Kidney epithelial cell (primary cell): ENCODE measurements at regions not wholly inside any gene's neighbourhood (a gene's known extent, or its start where the extent isn't known, plus 50 kb on each side); places are given as distances from the start of the nearest gene placed in this dataset.

Source experiments
- DNase-seq: peaks from one replicate; pipeline ENCODE4 v3.0.0-alpha.2; 2010; ENCODE audit warnings: low read depth
- H3K27me3 ChIP-seq: 2 replicates; pipeline ENCODE4 v1.6.0; 2011; ENCODE audit warnings: low read length; ENCODE audit not compliant: control insufficient read depth, insufficient read depth
- H3K36me3 ChIP-seq: 2 replicates; pipeline ENCODE4 v1.5.1; 2011; ENCODE audit warnings: low read length; ENCODE audit not compliant: control insufficient read depth, insufficient read depth
- H3K4me3 ChIP-seq: 2 replicates; pipeline ENCODE4 v1.5.1; 2011; ENCODE audit warnings: low read depth, mild to moderate bottlenecking, control low read depth, low read length
- CTCF ChIP-seq: IDR thresholded peaks from 2 replicates; pipeline ENCODE4 v1.5.1; 2011; ENCODE audit warnings: mild to moderate bottlenecking, moderate library complexity, low read length, control low read depth, inconsistent platforms; ENCODE audit not compliant: insufficient read depth, poor library complexity, severe bottlenecking

- H3K36me3 ChIP-seq = no peaks in the 10 kb centered on the region
- TF ChIP-seq CTCF = peak; percentile 82
- no peaks in the 10 kb centered on the region for H3K27me3 ChIP-seq
- no peak for DNase-seq
- no peak overlapping the region for H3K4me3 ChIP-seq
Measured at GRCh38 chr14:21978184-21978998, 304.8 kb upstream of the OR4E1 start.

DNA sequence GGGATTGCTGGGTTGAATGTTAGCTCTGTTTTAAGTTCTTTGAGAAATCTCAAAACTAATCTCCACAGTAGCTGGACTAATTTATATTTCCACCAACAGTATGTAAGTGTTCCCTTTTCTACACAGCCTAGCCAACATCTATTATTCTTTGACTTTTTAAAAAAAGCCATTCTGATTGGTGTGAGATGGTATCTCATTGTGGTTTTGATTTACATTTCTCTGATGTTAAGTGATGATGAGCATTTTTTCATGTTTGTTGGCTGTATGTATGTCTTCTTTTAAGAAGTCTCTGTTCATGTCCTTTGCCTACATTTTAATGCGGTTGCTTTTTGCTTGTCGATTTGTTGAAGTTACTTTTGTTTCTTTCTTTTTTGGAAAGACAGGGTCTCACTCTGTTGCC, 301.1 kb upstream of the OR4E1 start:
- Histone ChIP-seq H3K4me3 (no peak overlapping the region), H3K27me3 (no peaks in the 10 kb centered on the region), H3K36me3 (no peaks in the 10 kb centered on the region)
- no peak for DNase-seq
- no peak for TF ChIP-seq CTCF

DNA sequence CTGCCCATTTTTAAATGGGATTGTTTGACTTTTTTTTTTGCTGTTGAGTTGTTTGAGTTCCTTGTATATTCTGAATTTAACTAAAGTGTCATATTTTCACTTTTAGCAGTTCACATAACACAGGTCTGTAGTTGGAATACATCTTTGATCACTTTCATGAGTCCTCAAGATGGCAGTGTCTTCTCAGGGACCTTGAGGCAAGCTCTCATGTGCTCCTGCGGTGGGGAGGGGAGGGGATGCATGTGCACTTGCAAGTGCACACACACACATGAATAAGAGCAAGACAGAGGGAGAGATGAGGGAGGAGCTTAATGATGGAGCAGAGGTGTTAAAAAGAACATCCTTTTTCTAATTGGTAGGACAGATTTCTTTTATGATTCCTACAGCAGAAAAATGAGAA, 291.4 kb upstream of the OR4E1 start:
- Histone ChIP-seq H3K36me3 (no peaks in the 10 kb centered on the region), H3K4me3 (no peak overlapping the region), H3K27me3 (no peaks in the 10 kb centered on the region)
- TF ChIP-seq CTCF = no peak
- DNase-seq = no peak

GRCh38 chr14:21964180-21964579, 290.6 kb upstream of the OR4E1 start:
- Histone ChIP-seq H3K36me3 (no peaks in the 10 kb centered on the region), H3K4me3 (no peak overlapping the region), H3K27me3 (no peaks in the 10 kb centered on the region)
- DNase-seq = no peak
- TF ChIP-seq CTCF = no peak

DNA sequence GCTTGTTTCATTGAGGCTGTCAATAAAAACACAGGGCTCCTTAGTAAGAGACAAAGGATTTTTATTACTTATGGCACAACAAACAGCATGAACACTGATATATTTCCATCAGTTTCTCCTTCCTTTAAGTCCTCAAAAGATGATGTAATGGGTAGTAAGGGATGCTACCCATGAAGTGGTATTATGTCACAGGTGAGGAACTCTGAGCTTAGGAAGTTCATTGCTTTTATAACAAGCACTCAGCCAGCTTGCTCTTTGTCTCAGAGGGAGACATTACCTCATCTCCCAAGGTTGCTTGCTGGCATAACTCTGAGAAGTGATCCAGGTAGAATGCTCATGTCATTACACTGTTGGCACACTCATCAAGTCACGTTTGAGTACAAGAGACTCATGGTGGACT, 287.0 kb upstream of the OR4E1 start:
- no peak for DNase-seq
- Histone ChIP-seq H3K36me3 (no peaks in the 10 kb centered on the region), H3K4me3 (no peak overlapping the region), H3K27me3 (no peaks in the 10 kb centered on the region)
- no peak for TF ChIP-seq CTCF

DNA sequence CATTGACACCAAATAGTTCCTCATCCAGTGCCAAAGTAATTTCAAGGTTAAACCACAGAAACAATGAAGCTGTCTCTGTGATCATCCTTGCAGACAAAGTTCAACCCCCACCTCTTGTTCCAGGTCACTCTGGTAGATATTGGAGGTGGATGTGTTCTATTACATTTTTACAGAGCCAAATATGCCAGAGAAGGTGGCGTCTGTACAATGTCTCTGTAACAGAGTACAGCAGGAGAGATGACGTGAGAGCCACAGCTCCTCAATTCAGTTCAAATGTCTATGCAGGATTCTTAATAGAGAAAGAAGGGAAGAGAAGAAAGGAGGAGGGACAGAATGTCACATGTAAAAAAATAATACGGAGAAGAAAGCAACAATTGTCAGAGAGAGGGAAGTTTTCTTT, 268.3 kb upstream of the OR4E1 start:
- DNase-seq = no peak
- Histone ChIP-seq H3K36me3 (no peaks in the 10 kb centered on the region), H3K27me3 (no peaks in the 10 kb centered on the region), H3K4me3 (no peak overlapping the region)
- TF ChIP-seq CTCF = no peak
